IMR-90 (cell line): ENCODE measurements at regions not wholly inside any gene's neighbourhood (a gene's known extent, or its start where the extent isn't known, plus 50 kb on each side); places are given as distances from the start of the nearest gene placed in this dataset.

Experiments used
- FOS ChIP-seq: fragments of 150-350 bp; IDR thresholded peaks from 2 replicates; pipeline ENCODE4 v1.6.1; 2016; ENCODE audit warnings: low read depth, low read length
- POLR2A ChIP-seq: IDR thresholded peaks from 2 replicates; pipeline ENCODE4 v1.6.1; 2012; ENCODE audit warnings: mild to moderate bottlenecking, low read depth, low read length
- RAD21 ChIP-seq: IDR thresholded peaks from 2 replicates; pipeline ENCODE4 v1.6.1; 2012; ENCODE audit warnings: low read length, improper control_type of control experiment
- TF ChIP-seq, protein P1 (sequence below): conservative IDR thresholded peaks from 2 replicates; pipeline ENCODE4 v1.5.1; 2012; ENCODE audit warnings: mild to moderate bottlenecking, low read depth, low read length, improper control_type of control experiment
- TF ChIP-seq, protein P2 (sequence below): fragments of 150-350 bp; IDR thresholded peaks from 2 replicates; pipeline ENCODE4 v1.6.1; 2017; ENCODE audit warnings: mild to moderate bottlenecking, antibody characterized with exemption, low read length, low read depth
- TF ChIP-seq, protein P3 (sequence below): fragments of 150-350 bp; IDR thresholded peaks from 2 replicates; pipeline ENCODE4 v1.6.1; 2016; ENCODE audit warnings: low read depth, mild to moderate bottlenecking, low read length, moderate library complexity, borderline replicate concordance

DNA sequence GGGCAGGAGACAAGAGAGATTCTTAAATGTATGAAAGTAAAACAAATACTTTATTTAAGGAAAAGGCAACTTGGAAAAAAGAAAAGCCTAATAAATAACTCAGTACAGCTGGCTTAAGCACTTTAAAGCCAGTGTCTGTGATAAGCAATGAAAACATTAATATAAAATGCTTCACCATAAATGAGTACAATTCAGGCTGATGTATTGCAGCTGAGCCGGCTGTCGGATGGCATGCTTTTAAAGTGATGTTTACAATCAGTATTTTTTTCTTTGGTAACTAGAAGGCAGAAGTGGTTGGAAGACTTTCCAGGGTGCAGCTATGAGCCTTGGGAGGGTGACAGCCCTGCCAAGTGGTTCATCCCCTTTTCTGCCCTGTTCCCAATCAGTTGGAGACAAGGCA, 58.7 kb upstream of the CELF4 start:
- TF ChIP-seq, protein P1, sequence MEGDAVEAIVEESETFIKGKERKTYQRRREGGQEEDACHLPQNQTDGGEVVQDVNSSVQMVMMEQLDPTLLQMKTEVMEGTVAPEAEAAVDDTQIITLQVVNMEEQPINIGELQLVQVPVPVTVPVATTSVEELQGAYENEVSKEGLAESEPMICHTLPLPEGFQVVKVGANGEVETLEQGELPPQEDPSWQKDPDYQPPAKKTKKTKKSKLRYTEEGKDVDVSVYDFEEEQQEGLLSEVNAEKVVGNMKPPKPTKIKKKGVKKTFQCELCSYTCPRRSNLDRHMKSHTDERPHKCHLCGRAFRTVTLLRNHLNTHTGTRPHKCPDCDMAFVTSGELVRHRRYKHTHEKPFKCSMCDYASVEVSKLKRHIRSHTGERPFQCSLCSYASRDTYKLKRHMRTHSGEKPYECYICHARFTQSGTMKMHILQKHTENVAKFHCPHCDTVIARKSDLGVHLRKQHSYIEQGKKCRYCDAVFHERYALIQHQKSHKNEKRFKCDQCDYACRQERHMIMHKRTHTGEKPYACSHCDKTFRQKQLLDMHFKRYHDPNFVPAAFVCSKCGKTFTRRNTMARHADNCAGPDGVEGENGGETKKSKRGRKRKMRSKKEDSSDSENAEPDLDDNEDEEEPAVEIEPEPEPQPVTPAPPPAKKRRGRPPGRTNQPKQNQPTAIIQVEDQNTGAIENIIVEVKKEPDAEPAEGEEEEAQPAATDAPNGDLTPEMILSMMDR, result no peak
- TF ChIP-seq, protein P2, sequence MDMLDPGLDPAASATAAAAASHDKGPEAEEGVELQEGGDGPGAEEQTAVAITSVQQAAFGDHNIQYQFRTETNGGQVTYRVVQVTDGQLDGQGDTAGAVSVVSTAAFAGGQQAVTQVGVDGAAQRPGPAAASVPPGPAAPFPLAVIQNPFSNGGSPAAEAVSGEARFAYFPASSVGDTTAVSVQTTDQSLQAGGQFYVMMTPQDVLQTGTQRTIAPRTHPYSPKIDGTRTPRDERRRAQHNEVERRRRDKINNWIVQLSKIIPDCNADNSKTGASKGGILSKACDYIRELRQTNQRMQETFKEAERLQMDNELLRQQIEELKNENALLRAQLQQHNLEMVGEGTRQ, result no peak
- TF ChIP-seq POLR2A (no peak), RAD21 (no peak), FOS (no peak)
- TF ChIP-seq, protein P3, sequence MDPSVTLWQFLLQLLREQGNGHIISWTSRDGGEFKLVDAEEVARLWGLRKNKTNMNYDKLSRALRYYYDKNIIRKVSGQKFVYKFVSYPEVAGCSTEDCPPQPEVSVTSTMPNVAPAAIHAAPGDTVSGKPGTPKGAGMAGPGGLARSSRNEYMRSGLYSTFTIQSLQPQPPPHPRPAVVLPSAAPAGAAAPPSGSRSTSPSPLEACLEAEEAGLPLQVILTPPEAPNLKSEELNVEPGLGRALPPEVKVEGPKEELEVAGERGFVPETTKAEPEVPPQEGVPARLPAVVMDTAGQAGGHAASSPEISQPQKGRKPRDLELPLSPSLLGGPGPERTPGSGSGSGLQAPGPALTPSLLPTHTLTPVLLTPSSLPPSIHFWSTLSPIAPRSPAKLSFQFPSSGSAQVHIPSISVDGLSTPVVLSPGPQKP, result no peak
